SJCRH30 (cell line): ENCODE measurements at regions not wholly inside any gene's neighbourhood (a gene's known extent, or its start where the extent isn't known, plus 50 kb on each side); places are given as distances from the start of the nearest gene placed in this dataset.

ENCODE experiments used
- DNase-seq, 2 experiments: peaks; one replicate each; pipeline ENCODE4 v3.0.0-alpha.2; 2015 to 2020
- H3K27ac ChIP-seq: fragments of 250-450 bp; sonication (Bioruptor Pico); 2 replicates; pipeline ENCODE4 v1.5.1; 2020; ENCODE audit warnings: mild to moderate bottlenecking, moderate library complexity
- H3K27me3 ChIP-seq: fragments of 250-450 bp; sonication (Bioruptor Pico); 2 replicates; pipeline ENCODE4 v1.5.1; 2020; ENCODE audit warnings: mild to moderate bottlenecking, moderate library complexity
- H3K36me3 ChIP-seq: fragments of 250-450 bp; sonication (Bioruptor Pico); 2 replicates; pipeline ENCODE4 v1.5.1; 2020; ENCODE audit warnings: mild to moderate bottlenecking, moderate library complexity
- H3K4me1 ChIP-seq: fragments of 250-450 bp; sonication (Bioruptor Pico); 2 replicates; pipeline ENCODE4 v1.5.1; 2020; ENCODE audit warnings: mild to moderate bottlenecking, moderate library complexity
- H3K4me3 ChIP-seq: fragments of 250-450 bp; sonication (Bioruptor Pico); 2 replicates; pipeline ENCODE4 v1.5.1; 2020; ENCODE audit warnings: mild to moderate bottlenecking, moderate library complexity
- H3K9me3 ChIP-seq: fragments of 250-450 bp; sonication (Bioruptor Pico); replicated peaks from 2 replicates; pipeline ENCODE4 v1.5.1; 2020; ENCODE audit warnings: mild to moderate bottlenecking, moderate library complexity

GRCh38 chr5:158644301-158644700 lies 455.4 kb downstream of the EBF1 start:
- H3K4me1 ChIP-seq = no peaks in the 10 kb centered on the region
- H3K27me3 ChIP-seq = no peaks in the 10 kb centered on the region
- no peak for DNase-seq
- H3K9me3 ChIP-seq = no peaks in the 10 kb centered on the region
- H3K4me3 ChIP-seq = no peak overlapping the region
- no peaks in the 10 kb centered on the region for H3K36me3 ChIP-seq
- no peak overlapping the region for H3K27ac ChIP-seq

DNA sequence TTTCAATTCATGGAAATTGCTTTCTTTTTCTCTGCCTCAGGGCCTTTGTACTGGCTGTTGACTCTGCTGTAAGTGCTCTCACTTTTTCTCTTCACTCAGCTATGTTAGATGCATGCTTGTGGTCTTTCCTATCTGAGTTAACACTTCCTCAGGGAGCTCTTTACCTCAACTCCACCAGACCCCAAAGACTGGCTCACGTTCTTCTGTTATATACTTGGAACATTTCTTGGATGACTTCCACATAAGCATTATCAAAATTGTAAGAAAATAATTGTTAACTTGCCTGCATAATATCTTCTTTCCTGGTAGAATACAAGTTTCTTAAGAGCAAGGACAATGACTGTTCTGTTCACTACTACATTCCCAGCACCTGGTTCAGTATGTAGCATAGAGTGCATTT lies 455.9 kb downstream of the EBF1 start:
- no peaks in the 10 kb centered on the region for H3K36me3 ChIP-seq
- H3K27me3 ChIP-seq = no peaks in the 10 kb centered on the region
- no peak for DNase-seq
- H3K4me3 ChIP-seq = no peak overlapping the region
- H3K27ac ChIP-seq = no peak overlapping the region
- no peaks in the 10 kb centered on the region for H3K4me1 ChIP-seq
- no peaks in the 10 kb centered on the region for H3K9me3 ChIP-seq

- Histone ChIP-seq H3K36me3 (no peaks in the 10 kb centered on the region), H3K4me3 (no peak overlapping the region), H3K9me3 (no peaks in the 10 kb centered on the region), H3K27ac (no peak overlapping the region), H3K4me1 (no peaks in the 10 kb centered on the region), H3K27me3 (no peaks in the 10 kb centered on the region)
- no peak for DNase-seq
These were observed 456.8 kb downstream of the EBF1 start for GRCh38 chr5:158642879-158643278.

DNA sequence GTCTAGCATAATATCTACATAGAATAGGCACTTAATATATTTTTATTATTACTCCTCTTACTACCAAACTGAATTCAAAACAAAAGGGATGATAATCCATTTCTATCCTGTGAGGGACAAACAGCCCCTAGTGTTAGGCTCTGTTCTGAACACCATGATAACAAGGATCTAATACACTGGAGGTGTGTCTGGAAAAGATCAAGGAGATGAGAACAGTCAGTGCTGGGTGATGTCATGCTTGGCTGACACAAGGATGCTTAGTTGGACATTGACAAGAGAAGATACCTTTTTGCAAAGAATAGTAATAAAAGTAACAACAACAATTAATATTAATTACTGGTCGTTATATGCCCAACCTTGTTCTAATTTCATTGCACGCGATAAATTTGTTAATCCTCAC lies 458.7 kb downstream of the EBF1 start:
- H3K9me3 ChIP-seq = no peaks in the 10 kb centered on the region
- no peaks in the 10 kb centered on the region for H3K36me3 ChIP-seq
- no peaks in the 10 kb centered on the region for H3K27me3 ChIP-seq
- no peak overlapping the region for H3K4me3 ChIP-seq
- H3K4me1 ChIP-seq = no peaks in the 10 kb centered on the region
- DNase-seq = no peak
- H3K27ac ChIP-seq = no peak overlapping the region

- Histone ChIP-seq H3K4me3 (no peak overlapping the region), H3K36me3 (no peaks in the 10 kb centered on the region), H3K4me1 (no peaks in the 10 kb centered on the region), H3K27ac (no peak overlapping the region), H3K27me3 (no peaks in the 10 kb centered on the region), H3K9me3 (no peaks in the 10 kb centered on the region)
- peak in 1 of 2 experiments; percentile 24 for DNase-seq
These were observed 459.1 kb downstream of the EBF1 start for GRCh38 chr5:158640593-158640980.

DNA sequence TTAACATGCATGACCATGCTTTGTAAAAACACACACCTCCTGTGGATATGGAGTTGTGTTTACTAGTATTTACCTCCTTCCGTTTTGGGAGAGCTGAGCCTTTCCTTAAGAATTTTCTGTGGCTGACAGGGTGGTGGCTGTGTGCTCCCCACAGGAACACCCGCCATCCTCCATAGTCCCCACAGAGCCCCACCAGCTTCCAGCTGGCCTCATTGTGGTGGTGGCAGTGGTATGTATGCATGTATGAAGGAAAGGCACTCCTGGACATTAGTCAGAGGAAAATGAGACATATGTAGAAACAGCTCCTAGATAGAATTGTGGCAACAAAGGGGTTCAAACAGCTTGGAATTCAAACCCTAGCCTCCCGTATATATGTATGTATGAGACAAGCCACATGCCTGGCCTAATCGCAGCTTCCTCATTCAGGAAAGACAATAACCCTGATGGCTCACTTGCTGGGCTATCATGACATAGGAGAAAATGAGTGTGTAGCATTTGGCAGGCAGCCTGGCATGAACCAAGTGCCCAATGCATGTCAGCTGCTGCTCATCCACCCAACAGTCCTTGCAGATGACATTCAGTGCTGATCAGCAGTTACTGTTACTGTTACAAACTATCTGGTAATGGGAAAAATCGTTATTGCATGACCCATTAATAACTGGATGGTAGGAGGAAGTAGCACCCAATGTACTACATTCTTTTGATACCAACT lies 459.7 kb downstream of the EBF1 start:
- no peak overlapping the region for H3K4me3 ChIP-seq
- 0 out of 2 replicates have a peak overlapping the region, but pooled peaks have one; percentile 8 for H3K27ac ChIP-seq
- no peaks in the 10 kb centered on the region for H3K4me1 ChIP-seq
- DNase-seq = peak; percentile 6 to 30
- H3K27me3 ChIP-seq = no peaks in the 10 kb centered on the region
- no peaks in the 10 kb centered on the region for H3K9me3 ChIP-seq
- no peaks in the 10 kb centered on the region for H3K36me3 ChIP-seq

DNA sequence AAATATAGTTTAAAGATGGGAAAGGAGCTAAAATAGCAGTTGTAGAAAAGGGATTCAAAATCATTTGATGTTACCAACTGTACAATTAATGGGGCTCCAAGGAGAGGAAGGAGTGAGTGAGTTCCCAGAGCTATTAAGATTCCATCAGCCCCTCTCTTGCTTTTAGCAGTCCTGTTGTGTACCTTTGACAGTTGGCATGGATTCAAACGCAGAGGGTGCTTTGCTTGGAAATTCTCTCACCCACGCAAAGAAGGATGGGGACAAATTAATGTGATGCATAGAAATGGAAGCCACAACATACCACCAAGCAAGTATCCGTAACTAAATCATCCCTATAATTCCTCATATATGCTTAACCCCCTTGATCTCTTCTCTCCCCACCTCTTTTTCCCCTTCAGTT lies 461.3 kb downstream of the EBF1 start:
- no peaks in the 10 kb centered on the region for H3K27me3 ChIP-seq
- no peaks in the 10 kb centered on the region for H3K9me3 ChIP-seq
- no peaks in the 10 kb centered on the region for H3K4me1 ChIP-seq
- H3K4me3 ChIP-seq = no peak overlapping the region
- DNase-seq = peak in 1 of 2 experiments; percentile 12
- no peaks in the 10 kb centered on the region for H3K36me3 ChIP-seq
- H3K27ac ChIP-seq = no peak overlapping the region

DNA sequence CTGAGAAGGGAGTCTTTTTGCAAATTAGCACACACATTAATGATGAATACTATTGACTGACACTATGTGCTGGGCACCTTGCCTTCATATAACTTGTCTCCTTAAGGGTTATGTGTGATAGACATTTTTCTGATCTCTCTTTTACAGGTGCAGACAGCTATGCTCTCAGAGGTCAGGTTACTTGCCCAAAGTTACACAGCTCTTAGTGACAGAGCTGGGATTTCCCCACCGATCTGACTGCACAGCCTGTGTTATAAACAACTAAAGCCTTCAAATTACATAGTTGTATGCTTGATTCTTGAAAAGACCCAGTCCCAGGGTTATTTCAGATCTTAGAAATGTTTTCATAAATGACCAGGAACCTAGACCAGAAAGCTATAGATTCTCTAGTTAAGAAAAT lies 462.7 kb downstream of the EBF1 start:
- no peaks in the 10 kb centered on the region for H3K27me3 ChIP-seq
- no peak overlapping the region for H3K4me3 ChIP-seq
- H3K4me1 ChIP-seq = no peaks in the 10 kb centered on the region
- H3K9me3 ChIP-seq = no peaks in the 10 kb centered on the region
- H3K27ac ChIP-seq = no peak overlapping the region
- DNase-seq = no peak
- no peaks in the 10 kb centered on the region for H3K36me3 ChIP-seq

DNA sequence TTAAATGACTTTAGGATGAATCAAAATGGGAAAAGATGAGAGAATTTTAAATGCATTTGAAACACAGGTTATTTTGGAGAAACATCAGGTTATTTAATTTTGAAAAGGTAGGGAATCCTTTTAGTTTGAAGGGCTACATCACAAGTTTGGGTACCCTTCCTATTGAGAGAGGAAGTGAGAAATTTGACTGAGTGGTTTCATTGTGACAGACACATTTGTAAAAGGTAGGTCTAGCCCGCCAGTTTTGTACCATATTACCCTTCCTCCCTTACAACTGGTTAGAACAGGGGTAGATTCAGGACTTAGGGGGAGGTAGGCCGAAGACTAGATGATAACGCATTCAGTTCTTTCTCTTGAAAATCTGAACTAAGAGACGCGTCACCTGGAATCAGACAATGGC lies 464.2 kb downstream of the EBF1 start:
- no peak for DNase-seq
- H3K27ac ChIP-seq = no peak overlapping the region

GRCh38 chr5:158634714-158635113 lies 465.0 kb downstream of the EBF1 start:
- no peaks in the 10 kb centered on the region for H3K27me3 ChIP-seq
- H3K9me3 ChIP-seq = no peaks in the 10 kb centered on the region
- no peak overlapping the region for H3K4me3 ChIP-seq
- H3K27ac ChIP-seq = no peak overlapping the region
- no peak for DNase-seq
- no peaks in the 10 kb centered on the region for H3K36me3 ChIP-seq
- no peaks in the 10 kb centered on the region for H3K4me1 ChIP-seq

More for the DNA sequence above, 464.2 kb downstream of the EBF1 start:
- Histone ChIP-seq H3K4me3 (no peak overlapping the region), H3K9me3 (no peaks in the 10 kb centered on the region), H3K36me3 (no peaks in the 10 kb centered on the region), H3K4me1 (no peaks in the 10 kb centered on the region), H3K27me3 (no peaks in the 10 kb centered on the region)

GRCh38 chr5:158629591-158630312 lies 470.0 kb downstream of the EBF1 start:
- Histone ChIP-seq H3K4me3 (no peak overlapping the region), H3K4me1 (peaks cover under 1% of the 10 kb centered on the region; the same call in 1 of the 2 replicates), H3K27ac (no peak overlapping the region), H3K9me3 (no peaks in the 10 kb centered on the region), H3K36me3 (no peaks in the 10 kb centered on the region), H3K27me3 (no peaks in the 10 kb centered on the region)
- no peak for DNase-seq

GRCh38 chr5:158626718-158627117 lies 473.0 kb downstream of the EBF1 start:
- no peaks in the 10 kb centered on the region for H3K27me3 ChIP-seq
- H3K4me1 ChIP-seq = peaks cover 15% of the 10 kb centered on the region
- H3K4me3 ChIP-seq = no peak overlapping the region
- H3K27ac ChIP-seq = no peak overlapping the region
- DNase-seq = no peak
- H3K9me3 ChIP-seq = no peaks in the 10 kb centered on the region
- H3K36me3 ChIP-seq = no peaks in the 10 kb centered on the region

- Histone ChIP-seq H3K27ac (peak overlapping the region; percentile 27; the same call in 1 of the 2 replicates), H3K9me3 (no peaks in the 10 kb centered on the region), H3K4me1 (peaks cover 28% of the 10 kb centered on the region), H3K36me3 (no peaks in the 10 kb centered on the region), H3K4me3 (no peak overlapping the region), H3K27me3 (no peaks in the 10 kb centered on the region)
- DNase-seq = peak; percentile 66 to 77
These were observed 475.7 kb downstream of the EBF1 start for GRCh38 chr5:158623971-158624370.

DNA sequence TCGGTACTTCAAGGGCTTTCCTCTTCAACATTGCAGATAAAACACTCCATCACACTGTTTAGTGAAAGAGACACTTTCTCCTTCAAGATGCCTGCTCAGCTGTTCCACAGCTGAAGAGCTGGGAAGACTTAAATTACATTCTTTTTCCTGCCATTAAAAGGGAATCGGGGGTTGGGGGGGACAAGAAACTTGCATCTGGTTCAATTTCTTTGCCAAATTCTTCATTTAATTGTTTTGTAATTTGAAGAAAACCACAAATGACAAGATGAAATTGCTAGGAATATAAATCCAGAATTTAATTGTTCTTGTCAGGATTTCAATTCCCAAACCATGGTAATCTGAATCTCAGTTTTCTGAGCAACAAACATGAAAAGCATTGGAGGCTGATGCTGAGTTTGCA lies 478.3 kb downstream of the EBF1 start:
- H3K9me3 ChIP-seq = no peaks in the 10 kb centered on the region
- no peaks in the 10 kb centered on the region for H3K27me3 ChIP-seq
- no peak overlapping the region for H3K27ac ChIP-seq
- H3K4me3 ChIP-seq = no peak overlapping the region
- DNase-seq = no peak
- no peaks in the 10 kb centered on the region for H3K36me3 ChIP-seq
- H3K4me1 ChIP-seq = peaks cover 29% of the 10 kb centered on the region

- no peaks in the 10 kb centered on the region for H3K27me3 ChIP-seq
- no peaks in the 10 kb centered on the region for H3K9me3 ChIP-seq
- H3K4me3 ChIP-seq = no peak overlapping the region
- H3K27ac ChIP-seq = no peak overlapping the region
- H3K4me1 ChIP-seq = peaks cover 23% of the 10 kb centered on the region
- no peaks in the 10 kb centered on the region for H3K36me3 ChIP-seq
- peak in 1 of 2 experiments; percentile 16 for DNase-seq
These were observed 480.5 kb downstream of the EBF1 start for GRCh38 chr5:158619083-158619788.
